Occipital lobe (tissue), 1 donor: ENCODE measurements at regions not wholly inside any gene's neighbourhood (a gene's known extent, or its start where the extent isn't known, plus 50 kb on each side); places are given as distances from the start of the nearest gene placed in this dataset.

Experiments
- DNase-seq: peaks from one replicate; lab custom pipeline; 2025; lab: John Stamatoyannopoulos, UW

GRCh38 chr18:6465281-6465680 lies 50.6 kb upstream of the L3MBTL4 start:
- no peak for DNase-seq

- no peak for DNase-seq
Observed at GRCh38 chr18:6476190-6476589, 61.5 kb upstream of the L3MBTL4 start.

GRCh38 chr18:6476880-6477279 lies 62.2 kb upstream of the L3MBTL4 start:
- no peak for DNase-seq

- DNase-seq = no peak
Observed at GRCh38 chr18:6478121-6478520, 63.4 kb upstream of the L3MBTL4 start.

- no peak for DNase-seq
Observed at GRCh38 chr18:6479699-6480098, 65.0 kb upstream of the L3MBTL4 start.

- no peak for DNase-seq
Observed at GRCh38 chr18:6482198-6482977, 67.7 kb upstream of the L3MBTL4 start.

- DNase-seq = no peak
Observed at GRCh38 chr18:6484659-6485058, 69.9 kb upstream of the L3MBTL4 start.

- no peak for DNase-seq
Observed at GRCh38 chr18:6486313-6486712, 71.6 kb upstream of the L3MBTL4 start.

- DNase-seq = no peak
Observed at GRCh38 chr18:6486764-6487426, 72.2 kb upstream of the L3MBTL4 start.

GRCh38 chr18:6487968-6488367 lies 73.3 kb upstream of the L3MBTL4 start:
- DNase-seq = no peak

- no peak for DNase-seq
Observed at GRCh38 chr18:6488956-6489355, 74.2 kb upstream of the L3MBTL4 start.

GRCh38 chr18:6489977-6490376 lies 75.3 kb upstream of the L3MBTL4 start:
- DNase-seq = no peak

- DNase-seq = no peak
Observed at GRCh38 chr18:6493194-6493593, 78.5 kb upstream of the L3MBTL4 start.

GRCh38 chr18:6495536-6495935 lies 80.8 kb upstream of the L3MBTL4 start:
- DNase-seq = no peak

- DNase-seq = no peak
Observed at GRCh38 chr18:6497543-6497942, 82.8 kb upstream of the L3MBTL4 start.

- DNase-seq = no peak
Observed at GRCh38 chr18:6498289-6498856, 83.7 kb upstream of the L3MBTL4 start.

- DNase-seq = no peak
Observed at GRCh38 chr18:6504605-6505497, 90.1 kb upstream of the L3MBTL4 start.

GRCh38 chr18:6505498-6505875 lies 90.8 kb upstream of the L3MBTL4 start:
- no peak for DNase-seq

GRCh38 chr18:6509417-6509816 lies 94.7 kb upstream of the L3MBTL4 start:
- DNase-seq = no peak

GRCh38 chr18:6509832-6510231 lies 95.1 kb upstream of the L3MBTL4 start:
- no peak for DNase-seq

- DNase-seq = no peak
Observed at GRCh38 chr18:6520901-6521300, 106.2 kb upstream of the L3MBTL4 start.
